ENCODE measurements at regions not wholly inside any gene's neighbourhood (a gene's known extent, or its start where the extent isn't known, plus 50 kb on each side); places are given as distances from the start of the nearest gene placed in this dataset.
A peak's percentile ranks its signal among the peaks of the same experiment; 100 is the strongest.

DNA sequence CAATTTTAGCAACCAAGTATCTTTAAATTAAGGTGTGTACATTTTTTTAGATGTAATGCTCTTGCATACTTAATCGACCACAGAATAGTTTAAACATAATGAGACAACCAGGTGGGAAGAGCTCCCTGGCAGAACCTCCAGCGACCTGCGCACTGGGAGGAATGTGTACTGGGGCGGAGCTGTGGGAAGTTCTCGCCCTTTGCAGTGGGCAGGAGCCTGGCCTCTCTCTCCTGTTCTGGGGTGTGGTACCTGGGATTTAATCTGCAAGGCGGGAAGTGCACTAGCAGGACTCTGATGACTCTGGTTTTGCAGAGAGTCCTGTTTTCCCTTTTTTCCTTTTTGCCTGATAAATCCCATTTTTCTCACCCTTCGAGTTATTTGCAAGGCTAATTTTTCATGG, 150.7 kb downstream of the SLC28A3 start:
- Mint-ChIP-seq H3K27ac (no peak overlapping the region), H3K4me3 (no peak overlapping the region), H3K36me3 (no peaks in the 10 kb centered on the region), H3K9me3 (peaks cover 5% of the 10 kb centered on the region), H3K4me1 (peaks cover 9% of the 10 kb centered on the region), H3K27me3 (ENCODE audit: low read depth) (peaks cover 2% of the 10 kb centered on the region; the same call in 1 of the 2 replicates)
- DNase-seq (ENCODE audit: low spot score) (no peak), ATAC-seq (peak; percentile 47; the same call in 1 of the 2 replicates)
- no peak for TF ChIP-seq ELF4 (CRISPR knock-in tag; IDR thresholded peaks at IDR 0.05; ENCODE audit: low read depth)
- no peak for TF ChIP-seq ZNF396 (CRISPR knock-in tag; IDR thresholded peaks at IDR 0.05; ENCODE audit: borderline replicate concordance)
- TF ChIP-seq, protein P1, sequence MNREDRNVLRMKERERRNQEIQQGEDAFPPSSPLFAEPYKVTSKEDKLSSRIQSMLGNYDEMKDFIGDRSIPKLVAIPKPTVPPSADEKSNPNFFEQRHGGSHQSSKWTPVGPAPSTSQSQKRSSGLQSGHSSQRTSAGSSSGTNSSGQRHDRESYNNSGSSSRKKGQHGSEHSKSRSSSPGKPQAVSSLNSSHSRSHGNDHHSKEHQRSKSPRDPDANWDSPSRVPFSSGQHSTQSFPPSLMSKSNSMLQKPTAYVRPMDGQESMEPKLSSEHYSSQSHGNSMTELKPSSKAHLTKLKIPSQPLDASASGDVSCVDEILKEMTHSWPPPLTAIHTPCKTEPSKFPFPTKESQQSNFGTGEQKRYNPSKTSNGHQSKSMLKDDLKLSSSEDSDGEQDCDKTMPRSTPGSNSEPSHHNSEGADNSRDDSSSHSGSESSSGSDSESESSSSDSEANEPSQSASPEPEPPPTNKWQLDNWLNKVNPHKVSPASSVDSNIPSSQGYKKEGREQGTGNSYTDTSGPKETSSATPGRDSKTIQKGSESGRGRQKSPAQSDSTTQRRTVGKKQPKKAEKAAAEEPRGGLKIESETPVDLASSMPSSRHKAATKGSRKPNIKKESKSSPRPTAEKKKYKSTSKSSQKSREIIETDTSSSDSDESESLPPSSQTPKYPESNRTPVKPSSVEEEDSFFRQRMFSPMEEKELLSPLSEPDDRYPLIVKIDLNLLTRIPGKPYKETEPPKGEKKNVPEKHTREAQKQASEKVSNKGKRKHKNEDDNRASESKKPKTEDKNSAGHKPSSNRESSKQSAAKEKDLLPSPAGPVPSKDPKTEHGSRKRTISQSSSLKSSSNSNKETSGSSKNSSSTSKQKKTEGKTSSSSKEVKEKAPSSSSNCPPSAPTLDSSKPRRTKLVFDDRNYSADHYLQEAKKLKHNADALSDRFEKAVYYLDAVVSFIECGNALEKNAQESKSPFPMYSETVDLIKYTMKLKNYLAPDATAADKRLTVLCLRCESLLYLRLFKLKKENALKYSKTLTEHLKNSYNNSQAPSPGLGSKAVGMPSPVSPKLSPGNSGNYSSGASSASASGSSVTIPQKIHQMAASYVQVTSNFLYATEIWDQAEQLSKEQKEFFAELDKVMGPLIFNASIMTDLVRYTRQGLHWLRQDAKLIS (CRISPR knock-in tag; IDR thresholded peaks at IDR 0.05; ENCODE audit: borderline replicate concordance) = no peak
- TF ChIP-seq TCF7 (CRISPR knock-in tag; IDR thresholded peaks at IDR 0.05; ENCODE audit: low read depth) = no peak
- no peak for TF ChIP-seq ZNF416 (CRISPR knock-in tag; IDR thresholded peaks at IDR 0.05)
- no peak for TF ChIP-seq FOXP1 (CRISPR knock-in tag; IDR thresholded peaks at IDR 0.05; ENCODE audit: borderline replicate concordance)
- TF ChIP-seq NR3C1 (CRISPR knock-in tag; conservative IDR thresholded peaks at IDR 0.05; ENCODE audit: low read depth) = no peak
- TF ChIP-seq AR (CRISPR knock-in tag; IDR thresholded peaks at IDR 0.05) = no peak
- no peak for TF ChIP-seq JAZF1 (CRISPR knock-in tag; IDR thresholded peaks at IDR 0.05)
- TF ChIP-seq, protein P2, sequence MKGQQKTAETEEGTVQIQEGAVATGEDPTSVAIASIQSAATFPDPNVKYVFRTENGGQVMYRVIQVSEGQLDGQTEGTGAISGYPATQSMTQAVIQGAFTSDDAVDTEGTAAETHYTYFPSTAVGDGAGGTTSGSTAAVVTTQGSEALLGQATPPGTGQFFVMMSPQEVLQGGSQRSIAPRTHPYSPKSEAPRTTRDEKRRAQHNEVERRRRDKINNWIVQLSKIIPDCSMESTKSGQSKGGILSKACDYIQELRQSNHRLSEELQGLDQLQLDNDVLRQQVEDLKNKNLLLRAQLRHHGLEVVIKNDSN (CRISPR knock-in tag; IDR thresholded peaks at IDR 0.05) = no peak
- TF ChIP-seq, protein P3, sequence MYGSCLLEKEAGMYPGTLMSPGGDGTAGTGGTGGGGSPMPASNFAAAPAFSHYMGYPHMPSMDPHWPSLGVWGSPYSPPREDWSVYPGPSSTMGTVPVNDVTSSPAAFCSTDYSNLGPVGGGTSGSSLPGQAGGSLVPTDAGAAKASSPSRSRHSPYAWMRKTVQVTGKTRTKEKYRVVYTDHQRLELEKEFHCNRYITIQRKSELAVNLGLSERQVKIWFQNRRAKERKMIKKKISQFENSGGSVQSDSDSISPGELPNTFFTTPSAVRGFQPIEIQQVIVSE (CRISPR knock-in tag; IDR thresholded peaks at IDR 0.05; ENCODE audit: borderline replicate concordance) = no peak
- TF ChIP-seq USF2 (CRISPR knock-in tag; IDR thresholded peaks at IDR 0.05) = no peak
- TF ChIP-seq, protein P4, sequence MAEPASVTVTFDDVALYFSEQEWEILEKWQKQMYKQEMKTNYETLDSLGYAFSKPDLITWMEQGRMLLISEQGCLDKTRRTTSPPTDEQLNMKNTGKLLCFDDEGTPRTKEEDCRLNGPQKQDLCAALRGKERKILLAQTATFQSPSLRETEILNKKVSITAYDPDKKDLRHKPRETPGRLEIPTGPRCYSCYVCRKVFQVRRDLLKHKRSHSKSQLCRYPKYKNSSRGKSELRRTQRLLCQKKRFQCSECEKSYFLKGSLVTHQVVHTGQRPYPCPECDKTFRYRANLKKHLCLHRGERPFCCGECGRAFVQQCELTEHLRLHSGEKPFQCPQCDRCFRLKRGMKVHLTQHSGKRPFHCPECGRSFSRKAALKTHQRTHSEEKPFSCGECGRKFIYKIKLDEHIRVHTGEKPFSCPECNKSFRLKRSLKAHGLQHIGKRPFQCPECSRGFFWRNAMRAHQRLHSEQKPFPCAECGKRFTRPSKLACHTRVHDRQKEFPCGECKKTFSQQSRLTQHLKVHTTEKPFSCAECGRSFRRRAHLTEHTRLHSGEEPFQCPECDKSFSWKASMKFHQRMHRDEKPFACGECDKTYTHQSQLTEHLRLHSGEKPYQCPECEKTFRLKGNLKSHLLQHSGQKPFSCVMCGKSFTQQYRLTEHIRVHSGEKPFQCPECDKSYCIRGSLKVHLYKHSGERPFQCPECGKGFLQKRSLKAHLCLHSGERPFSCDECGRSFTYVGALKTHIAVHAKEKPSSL (CRISPR knock-in tag; conservative IDR thresholded peaks at IDR 0.05) = no peak
- no peak for TF ChIP-seq GRHL2 (CRISPR knock-in tag; IDR thresholded peaks at IDR 0.05; ENCODE audit: insufficient replicate concordance, severe bottlenecking)
- no peak for TF ChIP-seq ZNF317 (CRISPR knock-in tag; IDR thresholded peaks at IDR 0.05; ENCODE audit: borderline replicate concordance, low read depth)
- TF ChIP-seq, protein P5, sequence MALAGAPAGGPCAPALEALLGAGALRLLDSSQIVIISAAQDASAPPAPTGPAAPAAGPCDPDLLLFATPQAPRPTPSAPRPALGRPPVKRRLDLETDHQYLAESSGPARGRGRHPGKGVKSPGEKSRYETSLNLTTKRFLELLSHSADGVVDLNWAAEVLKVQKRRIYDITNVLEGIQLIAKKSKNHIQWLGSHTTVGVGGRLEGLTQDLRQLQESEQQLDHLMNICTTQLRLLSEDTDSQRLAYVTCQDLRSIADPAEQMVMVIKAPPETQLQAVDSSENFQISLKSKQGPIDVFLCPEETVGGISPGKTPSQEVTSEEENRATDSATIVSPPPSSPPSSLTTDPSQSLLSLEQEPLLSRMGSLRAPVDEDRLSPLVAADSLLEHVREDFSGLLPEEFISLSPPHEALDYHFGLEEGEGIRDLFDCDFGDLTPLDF (CRISPR knock-in tag; IDR thresholded peaks at IDR 0.05) = no peak
- no peak for TF ChIP-seq ATF1 (CRISPR knock-in tag; IDR thresholded peaks at IDR 0.05)
- TF ChIP-seq ZNF121 (CRISPR knock-in tag; IDR thresholded peaks at IDR 0.05) = no peak
- TF ChIP-seq ERG (CRISPR knock-in tag; IDR thresholded peaks at IDR 0.05) = no peak
- ChIA-PET POLR2A (no interaction called here), CTCF (no interaction called here)
